ENCODE measurements at regions not wholly inside any gene's neighbourhood (a gene's known extent, or its start where the extent isn't known, plus 50 kb on each side); places are given as distances from the start of the nearest gene placed in this dataset.

GRCh38 chr2:237024255-237024654 lies 61.4 kb upstream of the COPS8 start:
- H3K4me3 ChIP-seq, result no peak overlapping the region
- intact Hi-C loops (cut with DNase I), result loop anchor here in 1 of 2 donors (10.0 kb wide), 1 partner anchor 509 kb away; no protein-coding TSS in a partner anchor
- no peak for DNase-seq
- H3K4me1 ChIP-seq, result peaks cover 0 to 5% of the 10 kb centered on the region in 2 donors
- no peaks in the 10 kb centered on the region for H3K36me3 ChIP-seq
- no peak for ATAC-seq
- H3K9me3 ChIP-seq, result no peaks in the 10 kb centered on the region
- H3K27ac ChIP-seq, result no peak overlapping the region
- H3K27me3 ChIP-seq, result no peaks in the 10 kb centered on the region
- no peak for TF ChIP-seq CTCF (IDR thresholded peaks at IDR 0.05)

- intact Hi-C loops (cut with DNase I), result loop anchor here in 1 of 2 donors (10.0 kb wide), 1 partner anchor 510 kb away; no protein-coding TSS in a partner anchor
Observed at GRCh38 chr2:237025090-237025865, 60.4 kb upstream of the COPS8 start.

GRCh38 chr2:237026981-237027711 lies 58.5 kb upstream of the COPS8 start:
- Histone ChIP-seq H3K4me1 (peaks cover 0 to 5% of the 10 kb centered on the region in 2 donors), H3K36me3 (no peaks in the 10 kb centered on the region), H3K27ac (no peak overlapping the region), H3K9me3 (no peaks in the 10 kb centered on the region), H3K27me3 (no peaks in the 10 kb centered on the region), H3K4me3 (no peak overlapping the region)
- DNase-seq, result peak; percentile 62 to 88 (median 74)
- TF ChIP-seq CTCF (IDR thresholded peaks at IDR 0.05), result peak; percentile 65 to 76
- ATAC-seq, result peak; percentile 96
- intact Hi-C loops (cut with DNase I), result loop anchor here in 1 of 2 donors (10.0 kb wide), 1 partner anchor 512 kb away; no protein-coding TSS in a partner anchor

More at GRCh38 chr2:237025090-237025865, 60.4 kb upstream of the COPS8 start:
- peak; percentile 62 for ATAC-seq
- Histone ChIP-seq H3K9me3 (no peaks in the 10 kb centered on the region), H3K4me3 (no peak overlapping the region), H3K27ac (no peak overlapping the region), H3K4me1 (peaks cover 0 to 5% of the 10 kb centered on the region in 2 donors), H3K36me3 (no peaks in the 10 kb centered on the region), H3K27me3 (no peaks in the 10 kb centered on the region)
- no peak for DNase-seq
- TF ChIP-seq CTCF (IDR thresholded peaks at IDR 0.05), result no peak

GRCh38 chr2:237027712-237028029 lies 58.0 kb upstream of the COPS8 start:
- ATAC-seq, result no peak
- no peak for TF ChIP-seq CTCF (IDR thresholded peaks at IDR 0.05)
- Histone ChIP-seq H3K9me3 (no peaks in the 10 kb centered on the region), H3K36me3 (no peaks in the 10 kb centered on the region), H3K4me1 (peaks cover 0 to 5% of the 10 kb centered on the region in 2 donors), H3K27me3 (no peaks in the 10 kb centered on the region), H3K27ac (no peak overlapping the region), H3K4me3 (no peak overlapping the region)
- DNase-seq, result no peak
- intact Hi-C loops (cut with DNase I), result loop anchor here in 1 of 2 donors (10.0 kb wide), 1 partner anchor 513 kb away; no protein-coding TSS in a partner anchor

GRCh38 chr2:237030382-237030781 lies 55.3 kb upstream of the COPS8 start:
- ATAC-seq, result no peak
- Histone ChIP-seq H3K27me3 (no peaks in the 10 kb centered on the region), H3K9me3 (no peaks in the 10 kb centered on the region), H3K27ac (no peak overlapping the region), H3K4me3 (no peak overlapping the region), H3K36me3 (no peaks in the 10 kb centered on the region), H3K4me1 (peaks cover 0 to 5% of the 10 kb centered on the region in 2 donors)
- TF ChIP-seq CTCF (IDR thresholded peaks at IDR 0.05), result no peak
- no peak for DNase-seq
- intact Hi-C loops (cut with DNase I), result no loop called here

Measured in left lung (tissue), 4 donors.